ENCODE measurements at regions not wholly inside any gene's neighbourhood (a gene's known extent, or its start where the extent isn't known, plus 50 kb on each side); places are given as distances from the start of the nearest gene placed in this dataset.

- TF ChIP-seq CTCF (conservative IDR thresholded peaks at IDR 0.05; ENCODE audit: low read length) = no peak
- TF ChIP-seq EZH2phosphoT487 (IDR thresholded peaks at IDR 0.05; ENCODE audit: borderline replicate concordance, low read depth, low read length) = no peak
Observed at GRCh38 chr18:24959051-24959476, 392.9 kb downstream of the ZNF521 start.

All from OCI-LY7 (cell line).